ENCODE measurements at regions not wholly inside any gene's neighbourhood (a gene's known extent, or its start where the extent isn't known, plus 50 kb on each side); places are given as distances from the start of the nearest gene placed in this dataset.

DNA sequence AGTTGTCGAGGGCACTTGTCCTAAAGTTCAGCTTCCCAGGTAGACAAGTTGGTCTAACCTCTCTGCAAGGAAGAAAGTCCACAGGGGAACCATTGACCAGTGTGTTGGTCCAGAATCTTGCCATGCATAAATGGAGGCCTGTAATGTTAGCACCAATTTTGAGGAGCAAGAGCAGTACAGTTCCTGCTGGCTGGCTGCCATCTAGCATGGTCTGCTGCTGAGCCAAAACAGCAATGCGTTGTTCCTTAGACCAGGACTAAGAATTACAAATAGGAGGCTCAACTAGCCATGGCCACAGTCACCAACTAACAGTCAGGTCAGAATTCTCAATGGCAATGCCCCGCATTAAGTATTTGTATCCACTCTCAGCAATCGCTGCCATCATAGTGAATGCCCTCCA is 72.8 kb upstream of the WIPF1 start:
- Histone ChIP-seq H3K9ac (ENCODE audit: low read depth, low read length, poor library complexity, severe bottlenecking) (no peak overlapping the region), H4K20me1 (ENCODE audit: insufficient read depth, low read length, poor library complexity, severe bottlenecking) (no peaks in the 10 kb centered on the region), H3K4me2 (ENCODE audit: low read depth, low read length, poor library complexity, severe bottlenecking) (no peak overlapping the region), H3K9me3 (ENCODE audit: insufficient read depth, low read depth, low read length) (peaks cover 6% of the 10 kb centered on the region; the same call in 1 of the 2 replicates), H3K36me3 (ENCODE audit: insufficient read depth, low read length) (peaks cover 4% of the 10 kb centered on the region; the same call in 1 of the 2 replicates), H3K79me2 (ENCODE audit: insufficient read depth, low read length) (no peaks in the 10 kb centered on the region; the same call in 1 of the 2 replicates), H2AFZ (ENCODE audit: low read length) (no peak overlapping the region), H3K9me2 (replicated peaks; ENCODE audit: low read depth, low read length) (no peaks in the 10 kb centered on the region), H3K27me3 (ENCODE audit: insufficient read depth, low read length, poor library complexity, severe bottlenecking) (no peaks in the 10 kb centered on the region), H3K4me1 (ENCODE audit: insufficient read depth, low read length, poor library complexity, severe bottlenecking) (peaks cover 15% of the 10 kb centered on the region), H3K4me3 (ENCODE audit: low read length, poor library complexity, severe bottlenecking) (no peak overlapping the region), H3F3A (ENCODE audit: low read depth) (0 out of 2 replicates have a peak, but pooled peaks cover 4% of the 10 kb centered on the region)
- TF ChIP-seq, protein P1, sequence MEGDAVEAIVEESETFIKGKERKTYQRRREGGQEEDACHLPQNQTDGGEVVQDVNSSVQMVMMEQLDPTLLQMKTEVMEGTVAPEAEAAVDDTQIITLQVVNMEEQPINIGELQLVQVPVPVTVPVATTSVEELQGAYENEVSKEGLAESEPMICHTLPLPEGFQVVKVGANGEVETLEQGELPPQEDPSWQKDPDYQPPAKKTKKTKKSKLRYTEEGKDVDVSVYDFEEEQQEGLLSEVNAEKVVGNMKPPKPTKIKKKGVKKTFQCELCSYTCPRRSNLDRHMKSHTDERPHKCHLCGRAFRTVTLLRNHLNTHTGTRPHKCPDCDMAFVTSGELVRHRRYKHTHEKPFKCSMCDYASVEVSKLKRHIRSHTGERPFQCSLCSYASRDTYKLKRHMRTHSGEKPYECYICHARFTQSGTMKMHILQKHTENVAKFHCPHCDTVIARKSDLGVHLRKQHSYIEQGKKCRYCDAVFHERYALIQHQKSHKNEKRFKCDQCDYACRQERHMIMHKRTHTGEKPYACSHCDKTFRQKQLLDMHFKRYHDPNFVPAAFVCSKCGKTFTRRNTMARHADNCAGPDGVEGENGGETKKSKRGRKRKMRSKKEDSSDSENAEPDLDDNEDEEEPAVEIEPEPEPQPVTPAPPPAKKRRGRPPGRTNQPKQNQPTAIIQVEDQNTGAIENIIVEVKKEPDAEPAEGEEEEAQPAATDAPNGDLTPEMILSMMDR (conservative IDR thresholded peaks at IDR 0.05; ENCODE audit: low read length) = no peak
- TF ChIP-seq EZH2phosphoT487 (IDR thresholded peaks at IDR 0.05; ENCODE audit: borderline replicate concordance) = no peak

DNA sequence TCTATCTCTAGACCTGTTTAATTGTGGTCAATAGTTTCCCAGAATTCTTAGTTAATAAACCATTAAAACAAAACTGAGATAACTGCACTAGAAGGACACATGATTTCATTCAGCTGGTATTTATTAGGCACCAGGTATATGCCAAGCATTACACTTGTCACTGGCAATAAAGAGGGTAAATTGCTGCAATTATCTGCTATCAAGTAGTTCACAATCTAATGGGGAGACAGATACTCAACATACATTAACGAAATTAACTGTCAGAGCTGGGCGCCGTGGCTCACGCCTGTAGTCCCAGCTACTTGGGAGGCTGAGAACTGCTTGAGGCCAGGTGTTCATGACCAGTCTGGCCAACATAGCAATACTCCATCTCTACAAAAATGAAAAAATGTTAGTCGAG is 71.7 kb upstream of the WIPF1 start:
- no peak overlapping the region for H2AFZ ChIP-seq (ENCODE audit: low read length)
- H3K36me3 ChIP-seq (ENCODE audit: insufficient read depth, low read length) = peaks cover 4% of the 10 kb centered on the region; the same call in 1 of the 2 replicates
- no peaks in the 10 kb centered on the region for H3K27me3 ChIP-seq (ENCODE audit: insufficient read depth, low read length, poor library complexity, severe bottlenecking)
- H4K20me1 ChIP-seq (ENCODE audit: insufficient read depth, low read length, poor library complexity, severe bottlenecking) = no peaks in the 10 kb centered on the region
- H3K4me1 ChIP-seq (ENCODE audit: insufficient read depth, low read length, poor library complexity, severe bottlenecking) = peaks cover 13% of the 10 kb centered on the region
- H3K4me3 ChIP-seq (ENCODE audit: low read length, poor library complexity, severe bottlenecking) = no peak overlapping the region
- peaks cover 6% of the 10 kb centered on the region; the same call in 1 of the 2 replicates for H3K9me3 ChIP-seq (ENCODE audit: insufficient read depth, low read depth, low read length)
- no peak overlapping the region for H3K4me2 ChIP-seq (ENCODE audit: low read depth, low read length, poor library complexity, severe bottlenecking)
- no peak overlapping the region for H3K9ac ChIP-seq (ENCODE audit: low read depth, low read length, poor library complexity, severe bottlenecking)
- H3F3A ChIP-seq (ENCODE audit: low read depth) = 0 out of 2 replicates have a peak, but pooled peaks cover 4% of the 10 kb centered on the region
- H3K79me2 ChIP-seq (ENCODE audit: insufficient read depth, low read length) = no peaks in the 10 kb centered on the region; the same call in 1 of the 2 replicates
- TF ChIP-seq EZH2phosphoT487 (IDR thresholded peaks at IDR 0.05; ENCODE audit: borderline replicate concordance) = no peak
- TF ChIP-seq, protein P1 (conservative IDR thresholded peaks at IDR 0.05; ENCODE audit: low read length) = no peak
- H3K9me2 ChIP-seq (replicated peaks; ENCODE audit: low read depth, low read length) = no peaks in the 10 kb centered on the region

DNA sequence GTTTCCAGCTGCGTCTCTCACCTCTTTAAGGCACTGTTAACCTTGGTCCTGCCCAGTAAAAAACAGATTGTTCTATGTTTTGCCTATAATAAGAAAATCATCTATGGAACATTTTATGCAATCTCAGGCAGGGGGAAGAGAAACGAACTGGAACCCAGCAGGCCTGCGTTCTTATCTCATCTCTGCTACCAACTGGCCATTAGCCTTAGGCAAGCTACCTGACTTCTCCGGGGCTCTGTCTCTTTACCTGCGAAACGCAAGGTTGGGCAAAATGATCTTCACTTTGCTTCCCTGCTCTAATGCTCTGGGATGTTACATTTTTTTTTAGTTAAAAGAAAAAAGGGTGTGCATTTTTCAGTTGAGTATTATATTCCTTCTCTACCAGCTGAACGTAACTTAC is 70.5 kb upstream of the WIPF1 start:
- no peaks in the 10 kb centered on the region; the same call in 1 of the 2 replicates for H3K79me2 ChIP-seq (ENCODE audit: insufficient read depth, low read length)
- H4K20me1 ChIP-seq (ENCODE audit: insufficient read depth, low read length, poor library complexity, severe bottlenecking) = no peaks in the 10 kb centered on the region
- no peaks in the 10 kb centered on the region for H3K9me2 ChIP-seq (replicated peaks; ENCODE audit: low read depth, low read length)
- peaks cover 6% of the 10 kb centered on the region; the same call in 1 of the 2 replicates for H3K9me3 ChIP-seq (ENCODE audit: insufficient read depth, low read depth, low read length)
- H3K27me3 ChIP-seq (ENCODE audit: insufficient read depth, low read length, poor library complexity, severe bottlenecking) = no peaks in the 10 kb centered on the region
- H3K4me3 ChIP-seq (ENCODE audit: low read length, poor library complexity, severe bottlenecking) = peak overlapping the region; percentile 19
- H3K9ac ChIP-seq (ENCODE audit: low read depth, low read length, poor library complexity, severe bottlenecking) = peak overlapping the region; percentile 20
- H3F3A ChIP-seq (ENCODE audit: low read depth) = 0 out of 2 replicates have a peak, but pooled peaks cover 4% of the 10 kb centered on the region
- no peak overlapping the region for H2AFZ ChIP-seq (ENCODE audit: low read length)
- H3K4me2 ChIP-seq (ENCODE audit: low read depth, low read length, poor library complexity, severe bottlenecking) = peak overlapping the region; percentile 57
- TF ChIP-seq, protein P1 (conservative IDR thresholded peaks at IDR 0.05; ENCODE audit: low read length) = no peak
- TF ChIP-seq EZH2phosphoT487 (IDR thresholded peaks at IDR 0.05; ENCODE audit: borderline replicate concordance) = no peak
- H3K4me1 ChIP-seq (ENCODE audit: insufficient read depth, low read length, poor library complexity, severe bottlenecking) = peaks cover 13% of the 10 kb centered on the region
- no peaks in the 10 kb centered on the region; the same call in 1 of the 2 replicates for H3K36me3 ChIP-seq (ENCODE audit: insufficient read depth, low read length)
